ENCODE measurements at regions not wholly inside any gene's neighbourhood (a gene's known extent, or its start where the extent isn't known, plus 50 kb on each side); places are given as distances from the start of the nearest gene placed in this dataset.

GRCh38 chr9:91024841-91025240 lies 223.2 kb downstream of the SYK start:
- H3K4me1 ChIP-seq (ENCODE audit: insufficient read depth): no peaks in the 10 kb centered on the region
- WGBS, 3 donors: 76 to 81% (median 81%) methylated on average over 4 of the region's 4 CpGs
- H3K4me3 ChIP-seq: no peak overlapping the region
- TF ChIP-seq POLR2A (IDR thresholded peaks at IDR 0.05) (no peak), EP300 (IDR thresholded peaks at IDR 0.05) (no peak), CTCF (IDR thresholded peaks at IDR 0.05) (no peak)
- no peaks in the 10 kb centered on the region for H3K9me3 ChIP-seq
- no peak overlapping the region for H3K27ac ChIP-seq
- intact Hi-C loops (cut with DNase I): no loop called here
- no peak for DNase-seq
- H3K36me3 ChIP-seq: no peaks in the 10 kb centered on the region
- H3K27me3 ChIP-seq: no peaks in the 10 kb centered on the region

DNA sequence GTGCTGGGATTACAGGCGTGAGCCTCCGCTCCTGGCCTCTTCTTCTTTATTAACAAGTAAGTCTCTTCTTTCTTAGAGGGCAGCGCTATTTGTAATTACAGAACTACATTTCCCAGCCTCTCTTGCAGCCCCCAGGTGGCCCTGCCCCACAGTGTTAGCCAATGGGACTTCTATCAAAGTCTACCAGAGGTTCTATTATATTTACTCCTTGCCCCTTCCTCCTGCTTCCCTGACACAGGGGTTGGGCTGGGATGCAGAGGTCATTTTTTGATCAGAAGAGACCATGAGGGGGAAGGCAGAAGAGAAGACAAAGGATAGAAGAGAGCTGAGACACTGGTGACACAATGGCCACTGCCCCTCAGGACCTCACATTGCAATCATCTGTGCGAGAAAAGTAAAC lies 224.2 kb downstream of the SYK start:
- WGBS, 3 donors: 88 to 91% (median 90%) methylated on average over 4 of the region's 4 CpGs
- TF ChIP-seq CTCF (IDR thresholded peaks at IDR 0.05) (no peak), EP300 (IDR thresholded peaks at IDR 0.05) (no peak), POLR2A (IDR thresholded peaks at IDR 0.05) (no peak)
- Histone ChIP-seq H3K9me3 (no peaks in the 10 kb centered on the region), H3K36me3 (no peaks in the 10 kb centered on the region), H3K27me3 (no peaks in the 10 kb centered on the region), H3K27ac (no peak overlapping the region), H3K4me3 (no peak overlapping the region), H3K4me1 (ENCODE audit: insufficient read depth) (no peaks in the 10 kb centered on the region)
- no peak for DNase-seq
- intact Hi-C loops (cut with DNase I): no loop called here

GRCh38 chr9:91026266-91026665 lies 224.6 kb downstream of the SYK start:
- no peak overlapping the region for H3K27ac ChIP-seq
- H3K36me3 ChIP-seq: no peaks in the 10 kb centered on the region
- no peak overlapping the region for H3K4me3 ChIP-seq
- H3K9me3 ChIP-seq: no peaks in the 10 kb centered on the region
- WGBS, 3 donors: 76 to 84% (median 78%) methylated on average over 8 of the region's 8 CpGs
- no peaks in the 10 kb centered on the region for H3K27me3 ChIP-seq
- TF ChIP-seq EP300 (IDR thresholded peaks at IDR 0.05): no peak
- no peak for TF ChIP-seq CTCF (IDR thresholded peaks at IDR 0.05)
- TF ChIP-seq POLR2A (IDR thresholded peaks at IDR 0.05): no peak
- H3K4me1 ChIP-seq (ENCODE audit: insufficient read depth): no peaks in the 10 kb centered on the region
- intact Hi-C loops (cut with DNase I): no loop called here
- no peak for DNase-seq

DNA sequence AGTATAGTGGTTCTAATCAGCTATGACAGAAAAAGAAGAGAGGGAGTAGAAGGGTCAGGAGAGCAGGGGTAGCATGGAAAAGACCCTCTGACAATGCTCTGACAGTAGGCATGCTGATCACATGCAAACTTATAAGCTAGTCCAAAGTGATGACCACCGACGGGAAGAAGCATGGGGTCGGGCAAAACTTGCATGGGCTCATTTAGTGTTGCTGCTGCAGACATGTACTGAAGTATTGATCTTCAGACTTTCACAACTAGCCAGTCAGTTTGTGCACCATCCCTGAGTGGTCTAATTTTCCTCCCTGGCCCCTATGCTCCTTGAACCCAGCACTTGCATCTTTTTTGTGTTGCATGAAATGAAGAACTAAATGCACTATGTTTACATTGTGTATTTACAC lies 225.4 kb downstream of the SYK start:
- no peak for DNase-seq
- TF ChIP-seq EP300 (IDR thresholded peaks at IDR 0.05) (no peak), CTCF (IDR thresholded peaks at IDR 0.05) (no peak), POLR2A (IDR thresholded peaks at IDR 0.05) (no peak)
- Histone ChIP-seq H3K4me3 (no peak overlapping the region), H3K9me3 (no peaks in the 10 kb centered on the region), H3K27ac (no peak overlapping the region), H3K27me3 (no peaks in the 10 kb centered on the region), H3K36me3 (no peaks in the 10 kb centered on the region), H3K4me1 (ENCODE audit: insufficient read depth) (no peaks in the 10 kb centered on the region)
- WGBS, 3 donors: 89 to 95% (median 90%) methylated on average over 3 of the region's 3 CpGs
- intact Hi-C loops (cut with DNase I): no loop called here

Data from ovary (tissue), 7 donors.